GM13977 (cell line): ENCODE measurements at regions not wholly inside any gene's neighbourhood (a gene's known extent, or its start where the extent isn't known, plus 50 kb on each side); places are given as distances from the start of the nearest gene placed in this dataset.

ENCODE experiments used
- DNase-seq: peaks from one replicate; pipeline ENCODE4 v3.0.0; 2012; ENCODE audit warnings: low spot score
- in situ Hi-C: fragments of 300-500 bp; cut with MboI; formaldehyde crosslinking; loops from one replicate; pipeline ENCODE4 v1.12.0; 2022; ENCODE audit warnings: low sequenced_read_pairs, low pct_unique_long_range_greater_than_20kb, mixed read lengths, inconsistent platforms; ENCODE audit not compliant: unreplicated experiment
- TF ChIP-seq, protein P1 (sequence below): IDR thresholded peaks from 2 replicates; pipeline ENCODE4 v1.5.1; 2012; ENCODE audit warnings: mild to moderate bottlenecking, control low read depth; ENCODE audit not compliant: insufficient read depth; ENCODE audit errors: extremely low read depth, missing control alignments

DNA sequence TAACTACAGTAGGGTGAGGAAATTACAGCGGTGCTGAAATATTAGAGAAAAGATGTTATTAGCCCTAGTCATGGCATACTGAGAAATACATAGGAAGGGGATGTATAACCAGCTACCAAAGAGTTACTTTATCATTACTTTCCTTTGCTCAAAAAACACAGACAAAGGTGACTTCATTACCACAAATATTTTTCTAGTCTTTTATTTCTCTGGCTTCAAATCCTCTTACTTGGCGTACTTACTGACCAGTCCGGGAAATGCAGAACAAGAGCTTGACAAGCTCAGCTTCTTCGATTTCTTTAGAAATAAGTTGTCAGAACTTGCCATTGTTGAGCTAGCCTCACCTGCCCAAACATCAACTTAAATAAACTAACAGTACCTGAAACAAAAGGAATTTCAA, 142.1 kb upstream of the TMCO5A start:
- in situ Hi-C loops = no loop called here
- no peak for DNase-seq
- TF ChIP-seq, protein P1, sequence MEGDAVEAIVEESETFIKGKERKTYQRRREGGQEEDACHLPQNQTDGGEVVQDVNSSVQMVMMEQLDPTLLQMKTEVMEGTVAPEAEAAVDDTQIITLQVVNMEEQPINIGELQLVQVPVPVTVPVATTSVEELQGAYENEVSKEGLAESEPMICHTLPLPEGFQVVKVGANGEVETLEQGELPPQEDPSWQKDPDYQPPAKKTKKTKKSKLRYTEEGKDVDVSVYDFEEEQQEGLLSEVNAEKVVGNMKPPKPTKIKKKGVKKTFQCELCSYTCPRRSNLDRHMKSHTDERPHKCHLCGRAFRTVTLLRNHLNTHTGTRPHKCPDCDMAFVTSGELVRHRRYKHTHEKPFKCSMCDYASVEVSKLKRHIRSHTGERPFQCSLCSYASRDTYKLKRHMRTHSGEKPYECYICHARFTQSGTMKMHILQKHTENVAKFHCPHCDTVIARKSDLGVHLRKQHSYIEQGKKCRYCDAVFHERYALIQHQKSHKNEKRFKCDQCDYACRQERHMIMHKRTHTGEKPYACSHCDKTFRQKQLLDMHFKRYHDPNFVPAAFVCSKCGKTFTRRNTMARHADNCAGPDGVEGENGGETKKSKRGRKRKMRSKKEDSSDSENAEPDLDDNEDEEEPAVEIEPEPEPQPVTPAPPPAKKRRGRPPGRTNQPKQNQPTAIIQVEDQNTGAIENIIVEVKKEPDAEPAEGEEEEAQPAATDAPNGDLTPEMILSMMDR = no peak

DNA sequence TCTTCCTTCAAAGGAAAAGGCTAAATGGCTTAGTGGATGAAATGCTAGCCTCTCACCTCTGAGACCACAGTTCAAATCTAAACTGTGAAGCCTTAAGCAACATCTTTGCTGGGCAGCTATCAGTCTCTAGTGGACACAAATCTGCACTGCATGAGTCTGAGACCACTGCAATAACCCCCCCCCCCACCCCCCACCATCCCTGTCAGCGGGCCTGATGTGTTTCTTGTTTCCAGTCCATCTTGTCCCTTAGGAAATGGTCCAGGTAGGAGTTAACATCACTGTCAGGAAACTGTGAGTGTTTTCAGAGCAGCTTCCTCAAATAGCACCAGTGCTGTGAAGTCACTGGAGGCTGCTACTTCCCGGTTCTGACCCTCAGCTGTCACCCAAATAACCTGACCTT, 140.6 kb upstream of the TMCO5A start:
- in situ Hi-C loops = no loop called here
- TF ChIP-seq, protein P1 = no peak
- no peak for DNase-seq

DNA sequence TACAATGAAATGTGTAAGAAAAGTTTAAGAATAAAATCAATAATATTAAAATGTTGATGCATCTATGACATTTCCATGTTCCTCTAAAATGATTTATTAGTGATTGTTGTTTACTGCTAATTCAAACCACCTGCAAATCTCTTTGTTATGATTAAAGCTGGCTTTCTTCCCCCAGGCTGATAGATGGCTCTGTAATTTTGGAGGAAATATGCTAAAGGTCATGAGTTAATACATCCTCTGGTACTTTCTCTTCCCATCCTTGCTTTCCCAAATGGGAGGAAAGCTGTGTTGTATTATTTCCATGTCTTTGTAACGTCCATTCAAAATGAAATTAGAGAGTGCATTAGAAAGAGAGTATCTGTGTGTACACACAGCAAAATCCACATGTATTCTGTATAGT, 139.5 kb upstream of the TMCO5A start:
- in situ Hi-C loops = no loop called here
- no peak for DNase-seq
- TF ChIP-seq, protein P1 = no peak

DNA sequence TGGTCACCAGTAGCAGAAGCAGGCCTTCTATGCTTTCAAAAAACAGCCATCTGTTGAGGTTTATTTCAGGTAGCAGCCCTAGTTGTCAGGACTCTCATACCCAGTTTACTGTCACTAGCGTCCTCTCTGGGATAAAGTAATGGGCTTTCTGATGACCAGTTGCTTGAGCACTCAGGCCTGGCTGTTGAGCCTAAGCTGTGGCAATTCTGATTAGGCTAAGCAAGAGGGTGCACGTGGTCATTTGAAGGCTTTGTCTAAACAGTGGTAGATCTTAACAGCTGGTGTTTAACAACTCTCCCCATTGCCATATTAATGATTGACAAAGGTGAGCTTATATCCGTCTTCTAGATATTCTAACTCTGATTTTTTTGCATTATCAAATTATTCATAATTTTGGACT, 132.9 kb upstream of the TMCO5A start:
- DNase-seq = no peak
- in situ Hi-C loops = no loop called here
- TF ChIP-seq, protein P1 = no peak

DNA sequence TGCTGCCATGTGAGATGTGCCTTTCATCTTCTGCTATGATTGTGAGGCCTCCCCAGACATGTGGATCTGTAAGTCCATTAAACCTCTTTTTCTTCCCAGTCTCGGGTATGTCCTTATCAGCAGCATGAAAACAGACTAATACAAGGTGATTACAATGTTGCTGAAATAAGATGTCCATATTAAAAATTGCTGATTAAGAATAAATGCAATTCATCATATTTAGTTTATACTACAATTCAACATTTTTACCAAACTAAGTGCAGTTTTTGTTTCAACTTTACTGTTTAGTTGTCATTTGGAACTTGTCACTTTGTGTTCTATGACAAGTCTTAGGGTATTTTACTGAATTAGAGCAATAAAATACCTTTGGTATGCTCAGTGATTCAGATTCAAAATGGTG, 127.6 kb upstream of the TMCO5A start:
- in situ Hi-C loops = no loop called here
- TF ChIP-seq, protein P1 = no peak
- no peak for DNase-seq

DNA sequence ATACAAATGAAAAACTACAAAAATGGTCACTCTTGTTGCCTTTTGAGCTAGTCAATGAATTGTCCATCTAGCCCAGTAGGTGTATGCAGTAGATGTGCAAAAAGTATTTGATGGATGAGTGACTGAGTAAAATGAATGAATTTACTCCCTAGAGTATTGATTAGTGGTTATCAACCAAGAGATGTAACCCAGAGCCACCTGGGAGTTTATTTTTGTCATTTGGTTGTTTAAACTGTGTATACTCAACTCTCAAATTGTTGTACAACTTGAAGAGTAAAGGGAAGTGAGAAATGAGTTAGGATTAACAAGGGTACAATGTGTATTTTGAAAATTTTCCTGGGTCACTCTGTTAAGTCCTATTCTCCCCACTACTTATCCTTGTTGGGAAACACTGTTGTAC, 124.1 kb upstream of the TMCO5A start:
- TF ChIP-seq, protein P1 = no peak
- DNase-seq = no peak
- in situ Hi-C loops = no loop called here

DNA sequence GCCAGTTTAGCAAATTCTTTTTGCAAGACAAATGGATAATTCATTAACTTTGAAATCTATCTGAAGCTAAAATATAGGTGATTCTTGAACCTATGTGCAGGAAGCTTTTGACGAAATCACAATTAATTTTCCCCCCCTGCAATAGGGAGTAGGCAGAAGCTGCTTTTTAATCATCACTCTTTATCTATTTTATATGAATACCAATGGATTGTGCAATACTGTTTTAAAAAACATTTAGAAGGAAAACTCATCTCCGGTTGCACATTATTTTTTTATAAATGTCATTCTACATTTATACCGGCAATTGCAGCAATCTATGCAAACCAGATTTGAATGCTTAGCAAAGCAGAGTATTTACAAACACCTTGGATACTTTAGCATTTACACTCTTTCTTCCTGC, 121.1 kb upstream of the TMCO5A start:
- in situ Hi-C loops = no loop called here
- TF ChIP-seq, protein P1 = no peak
- no peak for DNase-seq
